KBM-7 (cell line): ENCODE measurements at regions not wholly inside any gene's neighbourhood (a gene's known extent, or its start where the extent isn't known, plus 50 kb on each side); places are given as distances from the start of the nearest gene placed in this dataset.

Experiments
- DNase-seq: peaks from one replicate; pipeline ENCODE4 v3.0.0-alpha.2; 2015
- in situ Hi-C: fragments of 300-500 bp; cut with MboI; formaldehyde crosslinking; loops from 2 replicates; pipeline ENCODE4 v1.14.3; 2020; ENCODE audit warnings: low sequenced_read_pairs, low pct_unique_long_range_greater_than_20kb, mixed read lengths

- no peak for DNase-seq
- in situ Hi-C loops: no loop called here
These were observed 799.6 kb downstream of the BRD1 start for GRCh38 chr22:49028111-49028510.

- no peak for DNase-seq
- in situ Hi-C loops: no loop called here
These were observed 800.4 kb downstream of the BRD1 start for GRCh38 chr22:49027368-49027670.

DNA sequence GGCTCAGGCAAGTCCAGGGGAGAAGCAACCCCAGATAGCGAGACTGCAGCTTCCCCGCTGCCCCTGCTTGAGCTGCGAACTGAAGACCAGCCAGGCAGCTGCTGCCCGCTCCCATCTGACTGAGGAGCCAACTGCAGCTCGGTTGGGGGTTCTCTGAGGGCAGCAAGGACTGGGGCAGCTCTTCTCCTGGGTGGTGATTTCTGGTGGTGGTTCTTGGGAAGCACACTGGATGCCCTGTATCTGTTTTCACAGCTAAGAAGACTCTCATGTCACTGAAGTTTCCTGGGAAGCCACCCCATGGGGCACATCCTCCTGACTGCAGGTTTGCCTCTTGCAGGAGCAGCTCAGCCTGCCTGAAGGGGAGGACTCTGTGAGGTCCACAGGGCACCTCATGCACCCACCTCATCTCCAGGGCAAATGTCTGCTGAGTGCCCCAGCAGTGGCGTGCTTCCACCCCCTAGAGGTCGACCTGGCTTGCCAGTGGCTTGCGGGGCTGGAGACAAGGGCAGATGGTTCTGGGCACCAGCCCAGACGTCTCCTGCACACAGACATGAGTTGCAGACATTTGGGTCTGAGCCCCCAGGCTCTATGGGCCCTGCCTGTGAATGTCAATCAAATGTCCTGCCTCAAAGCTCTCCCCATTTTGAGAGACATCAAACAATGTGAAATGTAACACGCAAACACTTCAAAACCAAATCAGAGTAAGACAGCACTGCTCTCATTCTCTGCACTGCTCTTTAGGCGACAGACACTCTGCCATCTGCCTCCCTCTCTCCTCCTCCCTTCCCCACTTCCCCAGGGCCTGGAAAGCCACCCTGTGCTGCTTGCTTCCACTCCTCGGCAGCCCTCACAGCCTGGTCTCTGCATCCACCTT lies 800.9 kb downstream of the BRD1 start:
- in situ Hi-C loops: no loop called here
- no peak for DNase-seq

GRCh38 chr22:49025791-49026493 lies 801.7 kb downstream of the BRD1 start:
- in situ Hi-C loops: no loop called here
- DNase-seq: no peak

- no peak for DNase-seq
- in situ Hi-C loops: no loop called here
These were observed 802.8 kb downstream of the BRD1 start for GRCh38 chr22:49024775-49025440.

GRCh38 chr22:49023879-49024774 lies 803.5 kb downstream of the BRD1 start:
- DNase-seq: no peak
- in situ Hi-C loops: no loop called here

DNA sequence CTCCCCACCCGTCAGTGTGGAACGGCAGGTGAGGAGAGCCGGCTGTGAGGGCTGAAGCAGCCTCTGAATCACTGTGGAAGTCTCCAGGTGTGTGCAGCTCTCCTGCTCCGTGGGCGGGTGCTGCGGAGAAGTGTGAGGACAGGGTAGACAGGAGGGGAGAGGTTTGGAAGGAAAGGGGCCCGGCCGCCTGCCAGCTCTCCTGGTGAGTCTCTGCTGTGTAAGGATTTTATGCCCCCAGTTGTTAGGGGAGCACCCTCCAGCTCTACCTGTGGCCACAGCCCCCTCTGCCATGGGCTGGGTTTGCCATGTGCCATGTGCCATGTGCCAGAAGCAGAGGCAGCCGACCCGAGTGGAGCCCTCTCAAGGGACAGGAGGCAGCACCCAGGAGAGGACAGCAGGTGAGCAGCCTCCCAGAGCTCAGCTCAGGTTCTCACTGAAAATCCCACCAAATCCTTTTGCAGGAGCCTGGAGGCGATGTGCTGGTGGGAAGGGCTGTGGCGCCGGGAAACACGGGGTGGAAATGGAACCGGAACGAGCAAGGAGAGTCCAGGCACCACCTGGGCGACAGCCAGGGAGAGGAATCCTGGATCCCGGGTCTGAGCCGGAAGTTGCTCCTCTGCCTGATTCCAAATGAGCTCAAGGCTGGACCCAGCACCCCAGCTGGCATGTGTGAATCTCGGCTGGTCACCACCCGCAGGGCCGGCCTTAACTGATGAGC lies 804.4 kb downstream of the BRD1 start:
- in situ Hi-C loops: no loop called here
- no peak for DNase-seq

- in situ Hi-C loops: no loop called here
- DNase-seq: no peak
These were observed 804.9 kb downstream of the BRD1 start for GRCh38 chr22:49022816-49023160.

DNA sequence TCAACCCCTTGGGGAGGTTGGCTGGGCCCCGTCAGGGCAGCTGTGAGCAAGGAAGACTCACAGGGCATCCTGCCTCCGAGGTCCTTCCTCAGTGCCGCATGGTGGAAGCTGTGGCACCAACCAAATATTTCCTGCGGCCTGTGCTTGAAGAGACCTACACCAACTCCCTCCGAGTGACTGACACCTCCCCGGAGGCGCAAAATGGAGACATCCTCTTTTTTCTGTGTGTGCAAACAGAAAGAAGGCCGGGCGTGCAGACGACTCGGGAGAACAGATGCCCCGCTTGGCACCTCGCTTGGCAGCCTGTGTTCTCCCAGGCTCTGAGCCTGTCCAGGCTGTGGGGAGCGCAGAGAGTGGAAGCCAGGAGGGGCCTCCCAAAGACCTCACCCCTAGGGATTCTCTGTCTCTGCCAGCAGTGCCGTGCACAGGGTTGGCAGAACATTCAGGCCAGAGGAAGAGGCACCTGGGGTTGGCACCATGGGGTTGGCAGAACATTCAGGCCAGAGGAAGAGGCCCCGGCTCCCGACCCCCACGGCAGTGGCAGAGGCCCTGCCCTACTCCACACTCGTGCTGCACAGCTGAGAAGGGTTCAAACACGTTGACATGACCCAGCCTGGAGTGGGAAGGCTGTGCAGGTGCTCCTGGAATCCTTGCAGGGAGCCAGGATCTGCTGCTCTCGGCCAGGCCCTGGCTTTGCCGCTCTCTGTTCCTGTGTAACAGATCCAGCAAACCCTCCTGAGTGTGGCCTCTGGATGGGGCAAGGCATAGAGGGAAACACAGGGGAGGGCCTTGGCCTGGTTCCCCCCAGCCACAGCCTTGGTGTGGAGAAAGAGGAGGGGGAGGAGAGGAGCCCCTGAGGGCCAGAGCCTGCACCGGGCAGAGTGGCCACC lies 805.5 kb downstream of the BRD1 start:
- DNase-seq: no peak
- in situ Hi-C loops: no loop called here

GRCh38 chr22:49021131-49021925 lies 806.3 kb downstream of the BRD1 start:
- in situ Hi-C loops: no loop called here
- no peak for DNase-seq

- no peak for DNase-seq
- in situ Hi-C loops: no loop called here
These were observed 807.6 kb downstream of the BRD1 start for GRCh38 chr22:49019737-49020713.

GRCh38 chr22:49018601-49019000 lies 809.1 kb downstream of the BRD1 start:
- in situ Hi-C loops: no loop called here
- no peak for DNase-seq

DNA sequence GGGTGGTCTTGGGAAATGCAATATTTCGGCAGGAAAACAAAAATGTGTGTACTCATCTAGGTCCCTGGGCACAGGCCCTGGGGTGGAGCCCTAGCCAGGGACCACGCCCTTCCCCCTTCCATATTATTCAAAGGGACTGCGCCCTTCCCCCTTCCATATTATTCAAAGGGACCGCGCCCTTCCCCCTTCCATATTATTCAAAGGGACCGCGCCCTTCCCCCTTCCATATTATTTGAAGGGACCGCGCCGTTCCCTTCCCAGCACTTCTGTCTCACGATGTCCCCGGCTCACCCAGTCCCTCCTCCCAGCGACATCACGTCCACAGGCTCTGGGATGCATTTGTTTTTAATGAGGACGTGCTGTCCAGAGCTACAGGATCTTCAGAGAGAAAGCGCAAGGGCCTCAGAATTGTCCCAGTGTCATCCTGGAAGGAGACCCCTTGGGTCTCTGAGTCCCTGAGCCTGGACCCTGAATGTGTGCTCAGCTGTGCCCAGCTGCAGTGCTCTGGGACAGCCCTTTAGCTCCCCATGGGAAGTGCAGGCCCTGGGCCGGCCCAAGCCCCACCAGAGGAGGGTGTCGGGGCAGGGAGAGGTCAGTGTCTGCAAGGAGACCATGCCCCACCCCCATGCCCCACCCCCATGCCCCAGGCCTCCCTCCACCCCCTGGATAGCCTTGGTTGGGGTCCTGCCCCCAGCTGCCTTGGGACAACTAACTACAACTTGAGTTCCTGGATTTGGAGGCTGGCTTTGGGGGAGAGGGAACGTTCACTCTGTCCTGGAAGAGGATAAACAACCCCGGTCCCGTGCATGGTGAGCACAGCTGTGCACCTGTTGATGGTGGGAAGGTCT lies 810.0 kb downstream of the BRD1 start:
- DNase-seq: no peak
- in situ Hi-C loops: no loop called here

GRCh38 chr22:49016909-49017481 lies 810.7 kb downstream of the BRD1 start:
- in situ Hi-C loops: no loop called here
- no peak for DNase-seq
